Transverse colon (tissue), 3 donors: ENCODE measurements at regions not wholly inside any gene's neighbourhood (a gene's known extent, or its start where the extent isn't known, plus 50 kb on each side); places are given as distances from the start of the nearest gene placed in this dataset.

Experiments used
- POLR2A ChIP-seq: fragments of 450-650 bp; IDR thresholded peaks from one replicate; pipeline ENCODE4 v1.6.1; 2016; ENCODE audit warnings: antibody characterized with exemption, mild to moderate bottlenecking, moderate library complexity
- TF ChIP-seq, protein P1 (sequence below), 5 experiments: fragments of 200-600 bp in 3 of 5; fragments of 450-650 bp in 2 of 5; sonication (generic) in 3 of 5; IDR thresholded peaks; 1 replicate in 2 of 5; 2 replicates in 3 of 5; pipeline ENCODE4 v1.5.1; 2016 to 2017; ENCODE audit warnings: antibody characterized with exemption in 5 of 5, inconsistent platforms in 3 of 5, mild to moderate bottlenecking in 2 of 5, moderate library complexity in 1 of 5

DNA sequence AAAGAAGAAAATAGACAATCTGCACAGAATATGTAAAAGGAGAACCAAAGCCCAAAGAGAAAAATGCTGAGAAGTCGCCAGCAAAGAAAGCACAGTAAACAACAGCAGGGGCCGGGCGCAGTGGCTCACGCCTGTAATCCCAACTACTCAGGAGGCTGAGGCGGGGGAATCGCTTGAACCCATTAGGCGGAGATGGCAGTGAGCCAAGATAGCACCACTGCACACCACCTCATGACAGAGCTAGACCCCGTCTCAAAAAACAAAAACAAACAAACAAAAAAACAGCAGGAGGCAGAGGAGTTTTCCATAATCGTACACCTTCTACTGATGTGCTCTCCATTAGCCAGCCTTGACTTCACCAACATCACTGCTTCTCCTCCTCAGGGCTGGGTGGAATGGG is 153.2 kb downstream of the LYPLAL1 start:
- no peak for TF ChIP-seq POLR2A
- TF ChIP-seq, protein P1, sequence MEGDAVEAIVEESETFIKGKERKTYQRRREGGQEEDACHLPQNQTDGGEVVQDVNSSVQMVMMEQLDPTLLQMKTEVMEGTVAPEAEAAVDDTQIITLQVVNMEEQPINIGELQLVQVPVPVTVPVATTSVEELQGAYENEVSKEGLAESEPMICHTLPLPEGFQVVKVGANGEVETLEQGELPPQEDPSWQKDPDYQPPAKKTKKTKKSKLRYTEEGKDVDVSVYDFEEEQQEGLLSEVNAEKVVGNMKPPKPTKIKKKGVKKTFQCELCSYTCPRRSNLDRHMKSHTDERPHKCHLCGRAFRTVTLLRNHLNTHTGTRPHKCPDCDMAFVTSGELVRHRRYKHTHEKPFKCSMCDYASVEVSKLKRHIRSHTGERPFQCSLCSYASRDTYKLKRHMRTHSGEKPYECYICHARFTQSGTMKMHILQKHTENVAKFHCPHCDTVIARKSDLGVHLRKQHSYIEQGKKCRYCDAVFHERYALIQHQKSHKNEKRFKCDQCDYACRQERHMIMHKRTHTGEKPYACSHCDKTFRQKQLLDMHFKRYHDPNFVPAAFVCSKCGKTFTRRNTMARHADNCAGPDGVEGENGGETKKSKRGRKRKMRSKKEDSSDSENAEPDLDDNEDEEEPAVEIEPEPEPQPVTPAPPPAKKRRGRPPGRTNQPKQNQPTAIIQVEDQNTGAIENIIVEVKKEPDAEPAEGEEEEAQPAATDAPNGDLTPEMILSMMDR (IDR thresholded peaks at IDR 0.05), result no peak
